ENCODE measurements at regions not wholly inside any gene's neighbourhood (a gene's known extent, or its start where the extent isn't known, plus 50 kb on each side); places are given as distances from the start of the nearest gene placed in this dataset.

DNA sequence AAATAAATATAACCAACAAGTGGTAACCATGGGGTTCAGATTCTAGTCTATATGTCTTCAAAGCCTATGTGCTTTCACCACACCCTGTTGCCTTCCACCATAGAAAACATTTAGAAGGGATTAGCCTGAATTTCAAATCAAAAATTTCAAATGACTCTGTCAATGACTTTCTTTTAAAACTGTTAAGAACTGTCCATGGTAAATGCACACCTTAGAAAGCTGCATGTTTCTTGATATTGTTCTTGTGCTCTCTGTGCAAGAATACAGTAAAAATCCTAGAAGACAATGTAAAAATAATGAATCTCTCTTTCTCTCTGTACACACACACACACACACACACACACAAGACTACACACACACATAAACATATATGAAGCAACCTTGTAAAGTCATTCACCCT, 74.6 kb upstream of the EXOC1L start:
- TF ChIP-seq, protein P1, sequence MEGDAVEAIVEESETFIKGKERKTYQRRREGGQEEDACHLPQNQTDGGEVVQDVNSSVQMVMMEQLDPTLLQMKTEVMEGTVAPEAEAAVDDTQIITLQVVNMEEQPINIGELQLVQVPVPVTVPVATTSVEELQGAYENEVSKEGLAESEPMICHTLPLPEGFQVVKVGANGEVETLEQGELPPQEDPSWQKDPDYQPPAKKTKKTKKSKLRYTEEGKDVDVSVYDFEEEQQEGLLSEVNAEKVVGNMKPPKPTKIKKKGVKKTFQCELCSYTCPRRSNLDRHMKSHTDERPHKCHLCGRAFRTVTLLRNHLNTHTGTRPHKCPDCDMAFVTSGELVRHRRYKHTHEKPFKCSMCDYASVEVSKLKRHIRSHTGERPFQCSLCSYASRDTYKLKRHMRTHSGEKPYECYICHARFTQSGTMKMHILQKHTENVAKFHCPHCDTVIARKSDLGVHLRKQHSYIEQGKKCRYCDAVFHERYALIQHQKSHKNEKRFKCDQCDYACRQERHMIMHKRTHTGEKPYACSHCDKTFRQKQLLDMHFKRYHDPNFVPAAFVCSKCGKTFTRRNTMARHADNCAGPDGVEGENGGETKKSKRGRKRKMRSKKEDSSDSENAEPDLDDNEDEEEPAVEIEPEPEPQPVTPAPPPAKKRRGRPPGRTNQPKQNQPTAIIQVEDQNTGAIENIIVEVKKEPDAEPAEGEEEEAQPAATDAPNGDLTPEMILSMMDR (IDR thresholded peaks at IDR 0.05; ENCODE audit: low read depth, low read length): no peak
- no peak for TF ChIP-seq EZH2phosphoT487 (IDR thresholded peaks at IDR 0.05; ENCODE audit: low read depth)
